HG03558 (cell line): ENCODE measurements at regions not wholly inside any gene's neighbourhood (a gene's known extent, or its start where the extent isn't known, plus 50 kb on each side); places are given as distances from the start of the nearest gene placed in this dataset.
A peak's percentile ranks its signal among the peaks of the same experiment; 100 is the strongest.

Source experiments
- ATAC-seq: cut with Tn5 transposase; IDR thresholded peaks from one replicate; pipeline ENCODE4 v1.9.1; 2021; ENCODE audit warnings: moderate number of reproducible peaks; ENCODE audit not compliant: unreplicated experiment; ENCODE audit errors: extremely low read depth

GRCh38 chr2:196379600-196379999, 208.2 kb upstream of the STK17B start:
- no peak for ATAC-seq

- no peak for ATAC-seq
Measured at GRCh38 chr2:196380098-196380497, 208.7 kb upstream of the STK17B start.

GRCh38 chr2:196380575-196380974, 209.2 kb upstream of the STK17B start:
- no peak for ATAC-seq

- no peak for ATAC-seq
Measured at GRCh38 chr2:196381464-196381863, 210.1 kb upstream of the STK17B start.

- no peak for ATAC-seq
Measured at GRCh38 chr2:196383799-196384198, 212.4 kb upstream of the STK17B start.

GRCh38 chr2:196384729-196385128, 213.4 kb upstream of the STK17B start:
- peak; percentile 35 for ATAC-seq

- no peak for ATAC-seq
Measured at GRCh38 chr2:196389670-196390069, 218.3 kb upstream of the STK17B start.

GRCh38 chr2:196390243-196391148, 219.1 kb upstream of the STK17B start:
- ATAC-seq, result no peak

- no peak for ATAC-seq
Measured at GRCh38 chr2:196391149-196391479, 219.7 kb upstream of the STK17B start.

- ATAC-seq, result no peak
Measured at GRCh38 chr2:196399096-196399495, 227.7 kb upstream of the STK17B start.

- ATAC-seq, result no peak
Measured at GRCh38 chr2:196399722-196400691, 228.6 kb upstream of the STK17B start.

GRCh38 chr2:196403471-196403870, 232.1 kb upstream of the STK17B start:
- ATAC-seq, result no peak

GRCh38 chr2:196404276-196404675, 232.9 kb upstream of the STK17B start:
- ATAC-seq, result no peak

- ATAC-seq, result no peak
Measured at GRCh38 chr2:196407675-196408264, 231.7 kb upstream of the CCDC150 start.

GRCh38 chr2:196409376-196409775, 230.1 kb upstream of the CCDC150 start:
- ATAC-seq, result peak; percentile 60

GRCh38 chr2:196410008-196410407, 229.5 kb upstream of the CCDC150 start:
- no peak for ATAC-seq

GRCh38 chr2:196413821-196414274, 225.7 kb upstream of the CCDC150 start:
- peak; percentile 41 for ATAC-seq

- peak; percentile 47 for ATAC-seq
Measured at GRCh38 chr2:196415384-196415783, 224.1 kb upstream of the CCDC150 start.

- no peak for ATAC-seq
Measured at GRCh38 chr2:196420143-196420542, 219.4 kb upstream of the CCDC150 start.

- no peak for ATAC-seq
Measured at GRCh38 chr2:196421880-196422279, 217.6 kb upstream of the CCDC150 start.

GRCh38 chr2:196422361-196422760, 217.2 kb upstream of the CCDC150 start:
- no peak for ATAC-seq
